GM19035 (cell line): ENCODE measurements at regions not wholly inside any gene's neighbourhood (a gene's known extent, or its start where the extent isn't known, plus 50 kb on each side); places are given as distances from the start of the nearest gene placed in this dataset.

Experiments used
- ATAC-seq: cut with Tn5 transposase; IDR thresholded peaks from one replicate; pipeline ENCODE4 v1.9.1; 2021; ENCODE audit not compliant: unreplicated experiment

GRCh38 chr18:78168526-78168925 is 811.1 kb upstream of the SALL3 start:
- no peak for ATAC-seq

- ATAC-seq: no peak
Measured at GRCh38 chr18:78169174-78169864, 810.3 kb upstream of the SALL3 start.

GRCh38 chr18:78171954-78172353 is 807.7 kb upstream of the SALL3 start:
- no peak for ATAC-seq

- no peak for ATAC-seq
Measured at GRCh38 chr18:78174737-78175136, 804.9 kb upstream of the SALL3 start.

GRCh38 chr18:78178812-78179211 is 800.8 kb upstream of the SALL3 start:
- ATAC-seq: no peak

- no peak for ATAC-seq
Measured at GRCh38 chr18:78180741-78181140, 798.9 kb upstream of the SALL3 start.

GRCh38 chr18:78183815-78184214 is 795.8 kb upstream of the SALL3 start:
- no peak for ATAC-seq

- ATAC-seq: no peak
Measured at GRCh38 chr18:78191276-78191675, 788.3 kb upstream of the SALL3 start.

- no peak for ATAC-seq
Measured at GRCh38 chr18:78192054-78192453, 787.6 kb upstream of the SALL3 start.

- ATAC-seq: no peak
Measured at GRCh38 chr18:78196280-78196679, 783.3 kb upstream of the SALL3 start.

GRCh38 chr18:78199002-78199401 is 780.6 kb upstream of the SALL3 start:
- no peak for ATAC-seq

- no peak for ATAC-seq
Measured at GRCh38 chr18:78199611-78200010, 780.0 kb upstream of the SALL3 start.

- no peak for ATAC-seq
Measured at GRCh38 chr18:78207942-78208341, 771.7 kb upstream of the SALL3 start.

- no peak for ATAC-seq
Measured at GRCh38 chr18:78208461-78208860, 771.2 kb upstream of the SALL3 start.

GRCh38 chr18:78213361-78213994 is 766.1 kb upstream of the SALL3 start:
- ATAC-seq: no peak

GRCh38 chr18:78221496-78221895 is 758.1 kb upstream of the SALL3 start:
- no peak for ATAC-seq

- ATAC-seq: no peak
Measured at GRCh38 chr18:78228974-78229373, 750.6 kb upstream of the SALL3 start.

- no peak for ATAC-seq
Measured at GRCh38 chr18:78230911-78231310, 748.7 kb upstream of the SALL3 start.

- ATAC-seq: no peak
Measured at GRCh38 chr18:78232196-78232595, 747.4 kb upstream of the SALL3 start.

GRCh38 chr18:78237864-78238263 is 741.8 kb upstream of the SALL3 start:
- no peak for ATAC-seq

- ATAC-seq: no peak
Measured at GRCh38 chr18:78238404-78239089, 741.1 kb upstream of the SALL3 start.

GRCh38 chr18:78239090-78239457 is 740.5 kb upstream of the SALL3 start:
- ATAC-seq: no peak
